AG04449 (cell line): ENCODE measurements at regions not wholly inside any gene's neighbourhood (a gene's known extent, or its start where the extent isn't known, plus 50 kb on each side); places are given as distances from the start of the nearest gene placed in this dataset.
A peak's percentile ranks its signal among the peaks of the same experiment; 100 is the strongest.

Experiments
- CTCF ChIA-PET: fragments of 350-600 bp; formaldehyde crosslinking; extraction: SDS; loops from one replicate; lab custom pipeline; 2021; ENCODE audit warnings: antibody characterized with exemption; lab: Yijun Ruan, JAX
- POLR2A ChIA-PET: fragments of 400-600, 350-600 bp; formaldehyde crosslinking; extraction: SDS; loops from one replicate; lab custom pipeline; 2020; ENCODE audit warnings: antibody characterized with exemption, inconsistent platforms; lab: Yijun Ruan, JAX
- DNase-seq: peaks from one replicate; pipeline ENCODE4 v3.0.0-alpha.2; 2010; ENCODE audit warnings: low read depth, low spot score
- H3K4me3 ChIP-seq: 2 replicates; pipeline ENCODE4 v1.5.1; 2011; ENCODE audit warnings: low read depth, mild to moderate bottlenecking, control low read depth, low read length
- TF ChIP-seq, protein P1 (sequence below): IDR thresholded peaks from one replicate; pipeline ENCODE4 v1.5.1; 2011; ENCODE audit warnings: mild to moderate bottlenecking, moderate library complexity, low read length, control low read depth, inconsistent platforms; ENCODE audit not compliant: insufficient read depth; ENCODE audit errors: missing control alignments

- H3K4me3 ChIP-seq = no peak overlapping the region
- TF ChIP-seq, protein P1, sequence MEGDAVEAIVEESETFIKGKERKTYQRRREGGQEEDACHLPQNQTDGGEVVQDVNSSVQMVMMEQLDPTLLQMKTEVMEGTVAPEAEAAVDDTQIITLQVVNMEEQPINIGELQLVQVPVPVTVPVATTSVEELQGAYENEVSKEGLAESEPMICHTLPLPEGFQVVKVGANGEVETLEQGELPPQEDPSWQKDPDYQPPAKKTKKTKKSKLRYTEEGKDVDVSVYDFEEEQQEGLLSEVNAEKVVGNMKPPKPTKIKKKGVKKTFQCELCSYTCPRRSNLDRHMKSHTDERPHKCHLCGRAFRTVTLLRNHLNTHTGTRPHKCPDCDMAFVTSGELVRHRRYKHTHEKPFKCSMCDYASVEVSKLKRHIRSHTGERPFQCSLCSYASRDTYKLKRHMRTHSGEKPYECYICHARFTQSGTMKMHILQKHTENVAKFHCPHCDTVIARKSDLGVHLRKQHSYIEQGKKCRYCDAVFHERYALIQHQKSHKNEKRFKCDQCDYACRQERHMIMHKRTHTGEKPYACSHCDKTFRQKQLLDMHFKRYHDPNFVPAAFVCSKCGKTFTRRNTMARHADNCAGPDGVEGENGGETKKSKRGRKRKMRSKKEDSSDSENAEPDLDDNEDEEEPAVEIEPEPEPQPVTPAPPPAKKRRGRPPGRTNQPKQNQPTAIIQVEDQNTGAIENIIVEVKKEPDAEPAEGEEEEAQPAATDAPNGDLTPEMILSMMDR = no peak
- DNase-seq = no peak
- ChIA-PET CTCF (interaction anchor here (0.8 to 8.9 kb wide), 7 partner anchors 12 to 427 kb away, joined by 3 to 86 read pairs (median 5); partner anchors contain the start of gene KALRN), POLR2A (no interaction called here)
These were observed 83.8 kb upstream of the ROPN1 start for GRCh38 chr3:124075753-124076152.

- POLR2A ChIA-PET = no interaction called here
These were observed 84.3 kb upstream of the ROPN1 start for GRCh38 chr3:124076235-124076634.

DNA sequence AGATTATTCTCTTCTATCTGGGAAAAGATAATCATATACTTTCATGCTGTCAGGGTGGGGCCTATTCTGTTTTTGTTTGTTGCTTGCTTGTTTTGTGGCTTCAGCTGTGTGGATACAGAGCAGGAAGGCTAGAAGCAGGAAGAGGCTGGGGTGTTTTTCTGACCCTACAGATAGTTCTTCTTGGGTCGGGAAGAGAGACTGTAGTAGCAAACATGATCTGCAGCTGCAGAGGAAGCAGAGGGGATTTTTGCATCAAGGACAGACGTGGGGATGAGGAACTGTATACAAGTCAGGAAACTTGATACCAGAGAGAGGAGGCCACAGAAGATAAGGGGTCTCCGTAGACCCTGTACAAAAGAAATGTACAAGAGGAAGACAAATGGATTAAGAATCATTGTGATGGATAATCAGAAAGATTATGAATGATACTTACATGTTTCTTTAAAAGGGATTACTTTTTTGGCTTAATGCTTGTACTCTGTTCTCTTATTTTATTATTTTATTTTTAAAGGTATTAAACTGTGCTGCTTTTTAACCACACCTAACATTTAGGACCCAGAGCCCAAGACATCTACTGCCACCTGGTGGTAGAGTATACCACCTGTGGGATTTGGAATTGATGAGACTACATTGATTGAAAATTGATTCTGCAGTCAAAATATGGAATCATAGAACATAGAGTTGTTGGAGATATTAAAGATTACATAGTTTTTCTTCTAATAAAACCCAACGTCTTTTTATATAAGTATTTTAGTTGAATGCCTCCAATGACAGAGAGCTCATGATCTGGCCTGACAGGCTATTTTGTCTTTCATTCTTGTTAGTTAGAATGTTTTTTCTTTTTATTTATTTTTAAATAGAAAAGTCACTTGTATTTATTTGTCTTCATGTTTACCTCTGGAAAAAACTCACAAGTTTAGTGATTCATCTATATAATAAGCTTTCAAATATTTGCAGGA is 87.3 kb upstream of the ROPN1 start:
- no peak for DNase-seq

More at GRCh38 chr3:124076235-124076634, 84.3 kb upstream of the ROPN1 start:
- CTCF ChIA-PET = interaction anchor here (0.8 to 8.9 kb wide), 10 partner anchors 12 to 427 kb away, joined by 3 to 86 read pairs (median 4); partner anchors contain the start of gene KALRN
- TF ChIP-seq, protein P1 = no peak
- H3K4me3 ChIP-seq = no peak overlapping the region
- DNase-seq = no peak

GRCh38 chr3:124079912-124080276 is 88.0 kb upstream of the ROPN1 start:
- POLR2A ChIA-PET = interaction anchor here (1.0 kb wide), 1 partner anchor 26 kb away, joined by 5 read pairs; no protein-coding TSS in a partner anchor
- DNase-seq = no peak
- TF ChIP-seq, protein P1 = no peak
- CTCF ChIA-PET = interaction anchor here (0.7 to 8.9 kb wide), 42 partner anchors 10 to 609 kb away, joined by 3 to 86 read pairs (median 4); partner anchors contain the start of genes CCDC14 and KALRN
- no peak overlapping the region for H3K4me3 ChIP-seq

More for the DNA sequence above, 87.3 kb upstream of the ROPN1 start:
- TF ChIP-seq, protein P1 = peak; percentile 52
- ChIA-PET POLR2A (interaction anchor here (1.0 kb wide), 1 partner anchor 26 kb away, joined by 5 read pairs; no protein-coding TSS in a partner anchor), CTCF (interaction anchor here (0.7 to 8.9 kb wide), 41 partner anchors 9 to 468 kb away, joined by 3 to 86 read pairs (median 4); partner anchors contain the start of genes CCDC14 and KALRN)
- H3K4me3 ChIP-seq = no peak overlapping the region

DNA sequence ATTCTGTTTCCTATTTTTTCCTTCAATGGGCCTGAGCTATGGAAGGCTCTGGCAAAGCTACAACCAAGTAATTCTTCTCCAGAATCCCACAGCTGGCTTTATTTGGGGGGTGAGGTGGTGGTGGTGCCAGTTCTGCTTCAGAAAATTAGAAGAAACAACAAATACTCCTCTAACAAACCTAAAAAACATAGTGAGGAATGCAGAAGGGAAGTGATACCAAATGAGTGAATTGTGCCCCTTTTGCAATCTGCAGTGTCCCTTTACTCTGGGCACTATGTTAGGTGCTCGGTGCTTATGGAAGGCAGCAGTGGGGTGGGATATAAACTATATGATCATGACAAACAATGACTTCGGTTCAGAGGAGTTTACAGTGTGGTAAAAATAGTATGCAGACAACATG is 90.4 kb upstream of the ROPN1 start:
- H3K4me3 ChIP-seq = no peak overlapping the region
- no peak for DNase-seq
- ChIA-PET CTCF (interaction anchor here (0.9 to 8.9 kb wide), 5 partner anchors 8 to 49 kb away, joined by 3 to 86 read pairs (median 10); partner anchors contain the start of gene KALRN), POLR2A (no interaction called here)
- TF ChIP-seq, protein P1 = no peak
